H1 (cell line): ENCODE measurements at regions not wholly inside any gene's neighbourhood (a gene's known extent, or its start where the extent isn't known, plus 50 kb on each side); places are given as distances from the start of the nearest gene placed in this dataset.

ENCODE experiments used
- CHD1 ChIP-seq: IDR thresholded peaks from 2 replicates; pipeline ENCODE4 v1.6.1; 2012; ENCODE audit warnings: low read depth, low read length, improper control_type of control experiment
- KDM4A ChIP-seq: IDR thresholded peaks from one replicate; pipeline ENCODE4 v1.7.1; 2012; ENCODE audit warnings: low read depth, mild to moderate bottlenecking, moderate library complexity, low read length, inconsistent platforms; ENCODE audit not compliant: severe bottlenecking
- TAF1 ChIP-seq: IDR thresholded peaks from 2 replicates; pipeline ENCODE4 v1.6.1; 2011; ENCODE audit warnings: mild to moderate bottlenecking, low read depth, low read length
- ZNF274 ChIP-seq: IDR thresholded peaks from 2 replicates; pipeline ENCODE4 v1.7.0; 2012; ENCODE audit warnings: low read length, borderline replicate concordance; ENCODE audit errors: extremely low read depth
- TF ChIP-seq, protein P1 (sequence below): fragments of 300-600 bp; sonication (generic); IDR thresholded peaks from 2 replicates; pipeline ENCODE4 v1.7.1; 2012; ENCODE audit warnings: low read length, moderate library complexity, mild to moderate bottlenecking, inconsistent platforms; ENCODE audit not compliant: insufficient replicate concordance
- TF ChIP-seq, protein P2 (sequence below), 3 experiments: IDR thresholded peaks; 1 replicate in 2 of 3; 2 replicates in 1 of 3; pipeline versions ENCODE4 v1.5.1 to v1.6.1; 2011; ENCODE audit warnings: low read length in 3 of 3, mild to moderate bottlenecking in 3 of 3, inconsistent platforms in 2 of 3, low read depth in 1 of 3, moderate library complexity in 1 of 3; ENCODE audit not compliant: insufficient read depth in 1 of 3; ENCODE audit errors: control extremely low read depth in 1 of 3

DNA sequence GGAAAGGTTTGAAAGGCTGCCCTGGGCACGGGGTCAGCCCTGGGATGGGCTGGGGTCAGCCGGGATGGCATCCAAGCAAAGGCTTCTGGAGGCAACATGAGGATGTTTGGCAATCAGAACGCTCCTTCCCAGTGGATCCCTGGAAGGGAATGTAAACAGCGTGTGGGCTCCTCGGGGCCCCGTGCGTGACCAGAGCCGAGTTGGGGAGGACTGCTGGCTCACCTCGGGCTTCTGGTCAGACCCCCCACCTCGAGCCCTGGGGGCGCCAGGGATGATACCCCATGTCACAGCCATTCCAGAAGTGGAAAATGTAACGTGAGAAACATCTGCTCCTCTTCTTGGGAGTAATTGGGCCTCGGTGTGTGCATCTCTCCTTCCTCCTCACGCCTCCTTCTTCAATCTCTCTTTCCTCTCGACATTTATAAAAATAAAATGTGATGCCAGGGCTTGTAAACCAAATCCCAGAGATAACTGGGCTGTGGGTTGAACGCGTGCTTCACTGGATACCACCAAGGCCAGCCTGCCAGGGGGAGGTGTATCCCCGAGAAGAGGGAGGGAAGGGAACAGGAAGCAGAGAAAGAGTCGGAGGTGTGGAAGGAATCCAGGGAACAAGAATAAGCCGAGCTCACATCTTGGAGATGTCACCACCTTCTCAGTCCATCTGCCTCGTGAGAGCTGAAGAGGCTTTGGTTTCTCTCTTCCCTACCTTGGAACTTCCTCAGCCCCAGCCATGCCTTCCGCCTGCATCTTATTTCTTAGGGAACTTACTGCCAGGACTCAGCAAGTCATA, 144.8 kb downstream of the NUAK1 start (continued):
- TF ChIP-seq, protein P1, sequence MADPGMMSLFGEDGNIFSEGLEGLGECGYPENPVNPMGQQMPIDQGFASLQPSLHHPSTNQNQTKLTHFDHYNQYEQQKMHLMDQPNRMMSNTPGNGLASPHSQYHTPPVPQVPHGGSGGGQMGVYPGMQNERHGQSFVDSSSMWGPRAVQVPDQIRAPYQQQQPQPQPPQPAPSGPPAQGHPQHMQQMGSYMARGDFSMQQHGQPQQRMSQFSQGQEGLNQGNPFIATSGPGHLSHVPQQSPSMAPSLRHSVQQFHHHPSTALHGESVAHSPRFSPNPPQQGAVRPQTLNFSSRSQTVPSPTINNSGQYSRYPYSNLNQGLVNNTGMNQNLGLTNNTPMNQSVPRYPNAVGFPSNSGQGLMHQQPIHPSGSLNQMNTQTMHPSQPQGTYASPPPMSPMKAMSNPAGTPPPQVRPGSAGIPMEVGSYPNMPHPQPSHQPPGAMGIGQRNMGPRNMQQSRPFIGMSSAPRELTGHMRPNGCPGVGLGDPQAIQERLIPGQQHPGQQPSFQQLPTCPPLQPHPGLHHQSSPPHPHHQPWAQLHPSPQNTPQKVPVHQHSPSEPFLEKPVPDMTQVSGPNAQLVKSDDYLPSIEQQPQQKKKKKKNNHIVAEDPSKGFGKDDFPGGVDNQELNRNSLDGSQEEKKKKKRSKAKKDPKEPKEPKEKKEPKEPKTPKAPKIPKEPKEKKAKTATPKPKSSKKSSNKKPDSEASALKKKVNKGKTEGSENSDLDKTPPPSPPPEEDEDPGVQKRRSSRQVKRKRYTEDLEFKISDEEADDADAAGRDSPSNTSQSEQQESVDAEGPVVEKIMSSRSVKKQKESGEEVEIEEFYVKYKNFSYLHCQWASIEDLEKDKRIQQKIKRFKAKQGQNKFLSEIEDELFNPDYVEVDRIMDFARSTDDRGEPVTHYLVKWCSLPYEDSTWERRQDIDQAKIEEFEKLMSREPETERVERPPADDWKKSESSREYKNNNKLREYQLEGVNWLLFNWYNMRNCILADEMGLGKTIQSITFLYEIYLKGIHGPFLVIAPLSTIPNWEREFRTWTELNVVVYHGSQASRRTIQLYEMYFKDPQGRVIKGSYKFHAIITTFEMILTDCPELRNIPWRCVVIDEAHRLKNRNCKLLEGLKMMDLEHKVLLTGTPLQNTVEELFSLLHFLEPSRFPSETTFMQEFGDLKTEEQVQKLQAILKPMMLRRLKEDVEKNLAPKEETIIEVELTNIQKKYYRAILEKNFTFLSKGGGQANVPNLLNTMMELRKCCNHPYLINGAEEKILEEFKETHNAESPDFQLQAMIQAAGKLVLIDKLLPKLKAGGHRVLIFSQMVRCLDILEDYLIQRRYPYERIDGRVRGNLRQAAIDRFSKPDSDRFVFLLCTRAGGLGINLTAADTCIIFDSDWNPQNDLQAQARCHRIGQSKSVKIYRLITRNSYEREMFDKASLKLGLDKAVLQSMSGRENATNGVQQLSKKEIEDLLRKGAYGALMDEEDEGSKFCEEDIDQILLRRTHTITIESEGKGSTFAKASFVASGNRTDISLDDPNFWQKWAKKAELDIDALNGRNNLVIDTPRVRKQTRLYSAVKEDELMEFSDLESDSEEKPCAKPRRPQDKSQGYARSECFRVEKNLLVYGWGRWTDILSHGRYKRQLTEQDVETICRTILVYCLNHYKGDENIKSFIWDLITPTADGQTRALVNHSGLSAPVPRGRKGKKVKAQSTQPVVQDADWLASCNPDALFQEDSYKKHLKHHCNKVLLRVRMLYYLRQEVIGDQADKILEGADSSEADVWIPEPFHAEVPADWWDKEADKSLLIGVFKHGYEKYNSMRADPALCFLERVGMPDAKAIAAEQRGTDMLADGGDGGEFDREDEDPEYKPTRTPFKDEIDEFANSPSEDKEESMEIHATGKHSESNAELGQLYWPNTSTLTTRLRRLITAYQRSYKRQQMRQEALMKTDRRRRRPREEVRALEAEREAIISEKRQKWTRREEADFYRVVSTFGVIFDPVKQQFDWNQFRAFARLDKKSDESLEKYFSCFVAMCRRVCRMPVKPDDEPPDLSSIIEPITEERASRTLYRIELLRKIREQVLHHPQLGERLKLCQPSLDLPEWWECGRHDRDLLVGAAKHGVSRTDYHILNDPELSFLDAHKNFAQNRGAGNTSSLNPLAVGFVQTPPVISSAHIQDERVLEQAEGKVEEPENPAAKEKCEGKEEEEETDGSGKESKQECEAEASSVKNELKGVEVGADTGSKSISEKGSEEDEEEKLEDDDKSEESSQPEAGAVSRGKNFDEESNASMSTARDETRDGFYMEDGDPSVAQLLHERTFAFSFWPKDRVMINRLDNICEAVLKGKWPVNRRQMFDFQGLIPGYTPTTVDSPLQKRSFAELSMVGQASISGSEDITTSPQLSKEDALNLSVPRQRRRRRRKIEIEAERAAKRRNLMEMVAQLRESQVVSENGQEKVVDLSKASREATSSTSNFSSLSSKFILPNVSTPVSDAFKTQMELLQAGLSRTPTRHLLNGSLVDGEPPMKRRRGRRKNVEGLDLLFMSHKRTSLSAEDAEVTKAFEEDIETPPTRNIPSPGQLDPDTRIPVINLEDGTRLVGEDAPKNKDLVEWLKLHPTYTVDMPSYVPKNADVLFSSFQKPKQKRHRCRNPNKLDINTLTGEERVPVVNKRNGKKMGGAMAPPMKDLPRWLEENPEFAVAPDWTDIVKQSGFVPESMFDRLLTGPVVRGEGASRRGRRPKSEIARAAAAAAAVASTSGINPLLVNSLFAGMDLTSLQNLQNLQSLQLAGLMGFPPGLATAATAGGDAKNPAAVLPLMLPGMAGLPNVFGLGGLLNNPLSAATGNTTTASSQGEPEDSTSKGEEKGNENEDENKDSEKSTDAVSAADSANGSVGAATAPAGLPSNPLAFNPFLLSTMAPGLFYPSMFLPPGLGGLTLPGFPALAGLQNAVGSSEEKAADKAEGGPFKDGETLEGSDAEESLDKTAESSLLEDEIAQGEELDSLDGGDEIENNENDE = no peak
- TF ChIP-seq, protein P2, sequence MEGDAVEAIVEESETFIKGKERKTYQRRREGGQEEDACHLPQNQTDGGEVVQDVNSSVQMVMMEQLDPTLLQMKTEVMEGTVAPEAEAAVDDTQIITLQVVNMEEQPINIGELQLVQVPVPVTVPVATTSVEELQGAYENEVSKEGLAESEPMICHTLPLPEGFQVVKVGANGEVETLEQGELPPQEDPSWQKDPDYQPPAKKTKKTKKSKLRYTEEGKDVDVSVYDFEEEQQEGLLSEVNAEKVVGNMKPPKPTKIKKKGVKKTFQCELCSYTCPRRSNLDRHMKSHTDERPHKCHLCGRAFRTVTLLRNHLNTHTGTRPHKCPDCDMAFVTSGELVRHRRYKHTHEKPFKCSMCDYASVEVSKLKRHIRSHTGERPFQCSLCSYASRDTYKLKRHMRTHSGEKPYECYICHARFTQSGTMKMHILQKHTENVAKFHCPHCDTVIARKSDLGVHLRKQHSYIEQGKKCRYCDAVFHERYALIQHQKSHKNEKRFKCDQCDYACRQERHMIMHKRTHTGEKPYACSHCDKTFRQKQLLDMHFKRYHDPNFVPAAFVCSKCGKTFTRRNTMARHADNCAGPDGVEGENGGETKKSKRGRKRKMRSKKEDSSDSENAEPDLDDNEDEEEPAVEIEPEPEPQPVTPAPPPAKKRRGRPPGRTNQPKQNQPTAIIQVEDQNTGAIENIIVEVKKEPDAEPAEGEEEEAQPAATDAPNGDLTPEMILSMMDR (IDR thresholded peaks at IDR 0.05; ENCODE audit: control extremely low read depth in 1 of 3, insufficient read depth in 1 of 3, low read depth in 1 of 3, low read length in 3 of 3) = no peak
- no peak for TF ChIP-seq TAF1
- no peak for TF ChIP-seq KDM4A
- no peak for TF ChIP-seq ZNF274
- TF ChIP-seq CHD1 = no peak
